ENCODE measurements at regions not wholly inside any gene's neighbourhood (a gene's known extent, or its start where the extent isn't known, plus 50 kb on each side); places are given as distances from the start of the nearest gene placed in this dataset.

GRCh38 chr20:7523288-7523687 is 417.0 kb downstream of the HAO1 start:
- no peak for DNase-seq

- DNase-seq, result no peak
Observed at GRCh38 chr20:7540018-7540417, 400.2 kb downstream of the HAO1 start.

DNA sequence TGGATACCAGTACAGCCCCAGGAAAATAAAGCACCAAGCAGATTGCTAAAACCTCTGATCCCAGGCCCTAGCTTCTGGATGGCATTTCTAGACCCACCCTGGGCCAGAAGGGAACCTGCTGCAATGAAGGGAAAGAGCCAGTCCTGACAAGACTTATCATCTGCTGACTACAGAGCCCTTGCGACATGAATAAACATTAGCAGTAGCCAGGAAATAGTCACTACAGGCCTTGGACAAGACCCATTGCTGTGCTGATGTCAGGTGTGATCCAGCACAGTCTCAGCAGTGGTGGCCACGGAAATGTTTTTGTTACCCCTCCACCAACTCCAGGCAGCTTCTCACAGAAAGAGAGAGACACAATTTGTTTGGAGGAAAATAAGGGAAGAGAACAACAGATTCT is 399.3 kb downstream of the HAO1 start:
- no peak for DNase-seq

- DNase-seq, result no peak
Observed at GRCh38 chr20:7571101-7571500, 369.2 kb downstream of the HAO1 start.

DNA sequence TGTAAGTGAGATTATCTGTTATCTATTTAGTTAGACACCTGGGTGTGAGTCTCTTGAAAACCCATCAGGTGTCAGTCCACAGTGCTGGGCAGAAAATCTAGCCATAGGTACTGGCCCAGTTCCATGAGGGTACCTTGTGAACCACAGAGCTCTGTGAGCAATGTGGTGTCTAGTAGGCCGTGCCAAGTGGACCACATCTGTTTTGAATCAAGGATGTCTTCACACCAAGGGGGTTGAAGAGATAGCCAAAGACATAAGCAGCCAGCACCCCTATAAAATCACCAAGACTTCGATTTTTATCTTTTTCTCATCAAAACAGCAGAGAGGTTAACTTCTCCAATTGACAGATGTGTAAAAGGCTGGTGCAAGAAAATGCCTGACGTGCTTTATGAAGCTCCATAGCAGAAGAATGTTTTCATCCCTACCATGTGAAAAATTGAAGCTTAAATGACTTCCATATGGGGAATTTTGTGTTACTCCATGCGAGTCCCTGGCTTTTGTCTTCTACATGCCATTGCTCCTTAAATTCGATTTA is 368.7 kb downstream of the HAO1 start:
- DNase-seq, result no peak

DNA sequence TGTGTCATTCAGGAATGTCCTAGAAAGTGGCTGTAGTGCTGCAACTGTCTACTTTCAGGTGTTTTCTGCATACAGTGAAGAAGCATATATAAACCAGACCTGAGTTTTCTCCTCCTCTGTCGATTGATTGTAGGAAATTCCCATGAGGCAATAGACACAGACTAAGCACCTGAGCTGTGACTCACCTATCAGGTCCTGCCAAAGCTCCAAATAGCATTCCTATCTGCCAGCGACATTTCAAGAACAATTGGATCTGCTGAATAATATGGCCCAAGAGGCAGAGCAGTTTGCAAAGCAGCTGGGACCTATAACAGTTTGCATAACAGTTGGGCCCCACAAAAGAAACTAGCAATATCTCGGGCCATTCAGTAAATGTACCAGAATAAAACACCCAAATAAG is 360.4 kb downstream of the HAO1 start:
- peak; percentile 2 for DNase-seq

DNA sequence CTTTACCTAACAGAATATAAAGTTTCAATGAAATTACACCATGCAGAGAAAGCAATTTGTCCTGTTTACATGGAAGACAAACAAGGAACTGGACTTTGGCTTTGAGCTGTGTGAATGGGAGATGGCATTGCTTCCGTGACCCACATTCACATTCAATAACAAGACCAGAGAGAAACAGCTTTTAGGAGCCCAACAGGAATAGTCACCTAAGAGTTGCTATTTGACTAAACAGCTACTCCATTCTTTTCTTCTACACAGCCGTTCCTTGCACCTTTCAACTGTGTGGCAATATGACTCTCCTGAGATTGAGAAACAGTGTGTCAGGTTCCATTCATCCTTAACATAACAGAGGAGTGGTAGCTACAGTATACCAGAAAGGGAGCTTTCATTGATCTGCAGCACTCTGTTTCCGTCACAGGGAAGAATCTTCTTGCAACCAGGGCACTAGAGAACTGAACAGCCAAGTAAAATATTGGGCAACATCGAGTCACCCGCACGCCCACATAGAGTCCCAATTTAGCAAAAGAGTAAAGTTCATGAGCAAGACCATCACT is 355.1 kb downstream of the HAO1 start:
- no peak for DNase-seq

DNA sequence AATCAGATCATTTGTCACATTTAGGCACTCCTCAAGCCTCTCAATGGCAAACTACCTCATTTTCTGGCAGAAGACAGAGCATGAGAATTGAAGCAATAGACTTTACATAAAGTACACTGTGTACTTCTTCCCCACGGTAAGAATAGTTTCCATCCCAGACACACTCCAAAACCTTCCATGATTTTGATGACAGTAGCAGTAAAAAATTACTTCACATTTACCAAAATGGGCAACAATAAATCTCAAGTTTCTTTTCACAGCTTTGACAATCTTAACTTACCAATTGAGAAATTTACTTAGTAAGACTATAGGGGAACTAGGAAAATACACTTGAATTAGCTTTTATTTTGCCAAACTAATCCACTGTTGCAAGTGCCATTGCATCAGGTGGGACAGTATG is 353.8 kb downstream of the HAO1 start:
- DNase-seq, result no peak

GRCh38 chr20:7589164-7589563 is 351.1 kb downstream of the HAO1 start:
- no peak for DNase-seq

- no peak for DNase-seq
Observed at GRCh38 chr20:7596541-7596940, 343.7 kb downstream of the HAO1 start.

GRCh38 chr20:7601431-7601830 is 338.8 kb downstream of the HAO1 start:
- no peak for DNase-seq

GRCh38 chr20:7606941-7607340 is 333.3 kb downstream of the HAO1 start:
- no peak for DNase-seq

DNA sequence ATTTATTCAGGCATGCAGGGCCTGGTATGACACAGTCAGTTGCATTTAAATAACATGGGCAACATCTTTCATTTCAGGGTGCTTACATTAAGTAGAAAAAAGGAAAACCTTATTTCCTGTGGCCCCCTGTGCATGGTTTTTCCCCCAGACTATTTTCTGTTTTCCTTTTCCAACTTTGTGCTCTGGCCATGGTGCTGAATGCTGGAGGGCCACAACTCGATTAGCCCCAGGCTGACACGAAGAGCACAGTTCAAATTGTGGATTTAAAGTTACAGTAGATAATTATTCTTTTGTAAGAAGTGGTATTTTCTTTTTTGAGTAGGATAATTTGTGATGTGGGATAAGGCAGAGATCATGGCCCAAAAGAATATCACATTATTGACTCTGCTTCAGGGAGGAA is 332.0 kb downstream of the HAO1 start:
- DNase-seq, result peak; percentile 33

DNA sequence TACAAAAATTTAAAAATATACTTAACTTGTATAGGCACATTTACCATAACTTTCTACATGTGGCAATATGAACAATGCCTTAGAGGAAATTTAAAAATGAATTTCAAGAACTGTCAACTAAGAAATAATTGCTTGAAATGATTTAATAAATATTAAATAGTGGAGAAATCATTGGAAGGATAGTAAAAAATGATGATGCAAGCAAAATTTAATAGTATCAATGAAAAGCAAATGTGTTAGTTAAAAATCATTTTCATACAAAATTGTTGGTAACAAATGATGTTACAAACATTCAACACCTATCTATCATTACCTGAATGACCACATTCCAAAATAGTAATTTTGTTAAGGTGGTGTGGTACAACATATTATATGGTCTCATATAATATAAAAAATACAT is 331.0 kb downstream of the HAO1 start:
- DNase-seq, result no peak

GRCh38 chr20:7610681-7611080 is 329.6 kb downstream of the HAO1 start:
- no peak for DNase-seq

GRCh38 chr20:7617797-7618196 is 322.5 kb downstream of the HAO1 start:
- DNase-seq, result peak; percentile 46

DNA sequence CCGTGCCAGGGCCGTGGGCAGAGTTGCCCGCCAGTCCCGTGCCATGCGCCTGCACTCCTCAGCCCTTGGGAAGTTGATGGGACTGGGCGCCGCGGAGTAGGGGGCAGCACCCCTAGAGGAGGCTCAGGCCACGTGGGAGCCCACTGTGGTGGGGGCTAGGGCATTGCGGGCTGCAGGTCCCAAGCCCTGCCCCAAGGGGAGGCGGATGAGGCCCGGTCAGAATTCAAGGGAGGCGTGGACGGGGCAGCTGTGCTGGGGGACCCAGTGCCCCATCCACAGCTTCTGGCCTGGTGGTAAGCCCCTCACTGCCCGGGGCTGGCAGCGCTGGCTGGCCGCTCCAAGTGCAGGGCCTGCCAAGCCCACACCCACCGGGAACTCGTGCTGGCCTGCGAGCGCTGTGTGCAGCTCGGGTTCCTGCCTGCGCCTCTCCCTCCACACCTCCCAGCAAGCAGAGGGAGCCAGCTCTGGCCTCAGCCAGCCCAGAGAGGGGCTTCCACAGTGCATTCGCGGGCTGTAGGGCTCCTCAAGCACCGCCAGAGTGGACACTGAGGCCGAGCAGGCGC is 317.8 kb downstream of the HAO1 start:
- DNase-seq, result no peak

DNA sequence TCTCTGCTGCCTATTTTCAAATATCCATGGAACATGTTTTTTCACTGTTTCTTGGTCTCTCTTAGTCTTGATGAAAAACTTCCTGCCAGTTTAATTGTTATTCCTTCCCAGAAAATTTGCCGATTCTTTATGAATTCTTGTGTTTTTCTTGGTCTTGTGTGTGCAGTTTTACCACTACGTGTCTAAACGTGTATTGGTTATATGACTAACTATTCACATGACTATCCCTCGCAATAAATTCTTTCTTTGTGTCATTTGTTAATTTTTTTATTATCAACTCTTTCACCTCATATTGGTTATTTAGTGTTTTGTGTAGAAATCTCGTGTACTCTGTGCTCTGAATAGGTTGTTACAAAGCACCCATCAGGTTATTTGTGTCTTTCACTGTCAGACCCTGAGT is 315.4 kb downstream of the HAO1 start:
- DNase-seq, result no peak

DNA sequence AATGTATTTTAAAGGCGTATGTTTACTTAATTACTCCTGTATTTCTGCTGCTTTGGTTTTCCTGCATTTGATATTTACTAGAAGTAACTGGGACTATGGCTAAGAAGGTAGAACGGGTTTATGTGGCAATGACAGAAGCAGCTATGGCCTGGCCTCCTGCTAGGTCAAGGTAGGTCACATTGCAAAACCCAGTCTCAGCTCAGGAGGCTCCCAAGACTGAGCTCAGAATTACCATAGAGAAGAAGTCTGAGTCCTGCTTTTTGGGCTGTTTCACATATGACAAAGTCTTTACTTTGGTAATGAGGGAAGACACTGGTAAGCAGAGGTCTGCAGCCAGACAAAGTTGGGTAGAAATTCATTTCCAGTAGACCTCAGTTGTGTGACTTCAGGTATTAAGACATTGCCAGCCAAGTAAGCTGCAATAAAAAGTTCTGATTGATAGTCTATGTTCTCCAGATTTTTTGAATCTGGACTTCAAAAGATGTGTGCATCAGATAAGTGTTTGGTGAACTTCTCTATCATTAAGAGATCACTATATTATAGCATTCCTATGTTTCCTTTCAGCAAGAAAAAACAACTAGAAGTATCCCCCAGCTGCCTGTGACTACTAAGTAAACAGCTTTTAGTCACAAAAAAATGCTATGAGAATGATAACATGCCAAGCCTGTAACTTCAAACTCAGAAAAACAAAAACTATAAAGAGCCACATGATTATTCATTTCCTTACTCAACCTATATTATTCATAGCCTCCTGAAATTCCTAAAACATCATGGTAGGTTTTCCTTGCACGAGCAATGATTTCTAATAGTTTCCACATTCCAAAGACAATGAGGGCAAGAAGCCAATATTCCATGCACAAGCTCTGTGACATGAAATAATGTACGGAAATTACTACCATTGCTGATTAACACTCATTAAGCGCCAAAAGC is 312.3 kb downstream of the HAO1 start:
- DNase-seq, result peak; percentile 97

DNA sequence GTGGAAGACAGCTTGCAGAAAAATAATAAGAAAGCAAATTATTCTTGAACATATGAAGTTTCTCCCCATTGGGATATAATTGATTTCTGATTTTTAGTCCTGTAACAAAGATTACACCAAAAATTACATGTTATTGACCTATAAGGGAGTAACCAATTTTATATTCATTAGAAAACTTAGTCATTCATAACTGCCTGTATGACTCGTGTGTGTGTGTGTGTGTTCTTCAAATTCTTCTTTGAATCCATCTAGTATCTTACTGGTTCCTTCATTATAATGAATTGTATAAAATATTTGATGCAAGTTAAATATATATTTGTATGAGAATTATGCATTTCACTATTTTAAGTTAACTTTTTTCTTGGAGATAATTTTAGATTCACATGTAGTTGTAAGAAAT is 310.4 kb downstream of the HAO1 start:
- peak; percentile 2 for DNase-seq

GRCh38 chr20:7637184-7637583 is 303.1 kb downstream of the HAO1 start:
- DNase-seq, result peak; percentile 40

GRCh38 chr20:7650086-7650879 is 290.0 kb downstream of the HAO1 start:
- DNase-seq, result peak; percentile 19

- DNase-seq, result peak; percentile 16
Observed at GRCh38 chr20:7654231-7654630, 286.0 kb downstream of the HAO1 start.
